ENCODE measurements at regions not wholly inside any gene's neighbourhood (a gene's known extent, or its start where the extent isn't known, plus 50 kb on each side); places are given as distances from the start of the nearest gene placed in this dataset.

DNA sequence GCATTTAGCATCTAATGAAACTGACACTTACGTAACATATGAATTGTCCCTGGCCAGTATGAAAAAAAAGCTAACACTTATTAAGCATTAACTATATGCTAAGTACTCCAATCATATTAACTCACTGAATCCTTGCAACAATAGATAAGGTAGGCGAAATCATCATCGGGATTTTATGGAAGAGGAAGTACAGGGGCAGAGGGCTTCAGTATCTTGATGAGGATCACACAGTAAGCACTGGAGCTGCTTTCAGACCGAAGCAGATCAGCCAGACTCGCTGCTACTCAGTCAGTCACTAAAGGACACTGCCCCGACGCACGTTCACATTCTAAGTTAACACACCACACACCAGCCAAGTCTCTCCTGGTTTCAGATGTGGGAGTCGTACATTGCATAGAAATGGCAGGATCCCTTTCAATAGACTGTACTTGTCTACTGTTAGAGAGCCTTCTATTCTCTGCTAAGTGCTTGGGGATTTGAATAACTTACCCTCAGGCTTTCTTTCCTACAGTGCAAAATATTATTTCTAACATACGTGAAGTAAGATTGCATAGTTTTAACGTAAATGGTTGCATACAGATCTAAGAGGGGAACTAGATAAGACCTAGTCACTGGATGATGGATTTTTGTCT is 540.2 kb upstream of the TENM3 start:
- Histone ChIP-seq H3K4me1 (ENCODE audit: control insufficient read depth in 3 of 3, insufficient read depth in 3 of 3, low read length in 3 of 3) (no peaks in the 10 kb centered on the region), H3K27ac (ENCODE audit: low read depth, low read length) (no peak overlapping the region), H3K9ac (ENCODE audit: low read depth in 1 of 3, low read length in 3 of 3) (no peak overlapping the region), H3K9me3 (ENCODE audit: control insufficient read depth in 3 of 3, low read length in 3 of 3) (no peaks in the 10 kb centered on the region), H3K27me3 (ENCODE audit: control insufficient read depth in 3 of 3, insufficient read depth in 3 of 3, low read length in 3 of 3) (no peaks in the 10 kb centered on the region), H3K36me3 (ENCODE audit: control insufficient read depth in 3 of 3, insufficient read depth in 3 of 3, low read length in 3 of 3) (no peaks in the 10 kb centered on the region), H3K4me3 (ENCODE audit: low read length in 3 of 3) (no peak overlapping the region)

- H3K9me3 ChIP-seq (ENCODE audit: control insufficient read depth in 3 of 3, low read length in 3 of 3) = no peaks in the 10 kb centered on the region
- H3K27ac ChIP-seq (ENCODE audit: low read depth, low read length) = no peak overlapping the region
- no peaks in the 10 kb centered on the region for H3K4me1 ChIP-seq (ENCODE audit: control insufficient read depth in 3 of 3, insufficient read depth in 3 of 3, low read length in 3 of 3)
- no peak overlapping the region for H3K4me3 ChIP-seq (ENCODE audit: low read length in 3 of 3)
- H3K27me3 ChIP-seq (ENCODE audit: control insufficient read depth in 3 of 3, insufficient read depth in 3 of 3, low read length in 3 of 3) = no peaks in the 10 kb centered on the region
- H3K9ac ChIP-seq (ENCODE audit: low read depth in 1 of 3, low read length in 3 of 3) = no peak overlapping the region
- no peaks in the 10 kb centered on the region for H3K36me3 ChIP-seq (ENCODE audit: control insufficient read depth in 3 of 3, insufficient read depth in 3 of 3, low read length in 3 of 3)
Observed at GRCh38 chr4:181710143-181710542, 533.1 kb upstream of the TENM3 start.

DNA sequence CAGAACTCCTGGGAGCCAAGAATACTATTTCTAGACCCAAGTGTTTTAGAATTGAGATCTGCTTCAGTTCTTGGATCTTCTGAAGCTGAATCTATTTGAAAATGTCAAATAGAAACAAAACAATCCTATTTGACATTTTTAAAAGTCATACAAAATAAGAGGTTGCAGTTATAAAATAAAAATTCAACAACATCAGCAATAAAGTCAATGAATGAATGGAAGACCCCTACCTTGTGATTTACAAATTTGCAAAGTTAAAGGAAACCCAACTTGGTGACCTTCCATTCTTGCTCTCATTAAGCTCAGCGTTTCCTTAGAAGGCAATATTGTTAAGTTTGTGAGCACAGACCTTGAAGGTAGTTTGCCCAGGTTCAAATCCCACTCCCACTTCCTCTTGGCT is 531.8 kb upstream of the TENM3 start:
- no peak overlapping the region for H3K4me3 ChIP-seq (ENCODE audit: low read length in 3 of 3)
- no peaks in the 10 kb centered on the region for H3K27me3 ChIP-seq (ENCODE audit: control insufficient read depth in 3 of 3, insufficient read depth in 3 of 3, low read length in 3 of 3)
- H3K27ac ChIP-seq (ENCODE audit: low read depth, low read length) = no peak overlapping the region
- H3K9me3 ChIP-seq (ENCODE audit: control insufficient read depth in 3 of 3, low read length in 3 of 3) = no peaks in the 10 kb centered on the region
- no peaks in the 10 kb centered on the region for H3K4me1 ChIP-seq (ENCODE audit: control insufficient read depth in 3 of 3, insufficient read depth in 3 of 3, low read length in 3 of 3)
- H3K36me3 ChIP-seq (ENCODE audit: control insufficient read depth in 3 of 3, insufficient read depth in 3 of 3, low read length in 3 of 3) = no peaks in the 10 kb centered on the region
- no peak overlapping the region for H3K9ac ChIP-seq (ENCODE audit: low read depth in 1 of 3, low read length in 3 of 3)

DNA sequence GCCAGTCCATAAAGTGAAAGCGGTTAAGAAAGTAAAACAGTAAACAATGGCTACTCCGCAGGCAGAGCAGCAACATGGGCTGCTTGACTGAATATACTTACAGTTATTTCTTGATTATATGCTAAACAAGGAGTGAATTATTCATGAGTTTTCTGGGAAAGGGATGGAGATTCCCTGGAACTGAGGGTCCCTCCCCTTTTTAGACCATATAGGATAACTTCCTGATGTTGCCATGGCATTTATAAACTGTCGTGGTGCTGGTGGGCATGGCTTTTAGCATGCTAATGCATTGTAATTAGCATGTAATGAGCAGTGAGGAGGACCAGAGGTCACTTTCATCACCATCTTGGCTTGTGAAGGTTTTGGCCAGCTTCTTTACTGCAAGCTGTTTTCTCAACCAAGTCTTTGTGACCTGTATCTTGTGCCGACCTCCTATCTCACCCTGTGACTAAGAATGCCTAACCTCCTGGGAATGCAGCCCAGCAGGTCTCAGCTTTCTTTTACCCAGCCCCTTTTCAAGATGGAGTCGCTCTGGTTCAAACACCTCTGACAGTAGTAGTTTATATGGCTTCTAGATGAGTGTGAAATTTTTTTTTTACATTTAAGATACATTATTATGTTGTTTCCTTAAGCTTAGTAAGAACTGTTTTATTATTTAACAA is 514.8 kb upstream of the TENM3 start:
- Histone ChIP-seq H3K9ac (ENCODE audit: low read depth in 1 of 3, low read length in 3 of 3) (no peak overlapping the region), H3K4me3 (ENCODE audit: low read length in 3 of 3) (no peak overlapping the region), H3K9me3 (ENCODE audit: control insufficient read depth in 3 of 3, low read length in 3 of 3) (peaks cover 0 to 7% (median 0%) of the 10 kb centered on the region in 3 donors), H3K4me1 (ENCODE audit: control insufficient read depth in 3 of 3, insufficient read depth in 3 of 3, low read length in 3 of 3) (no peaks in the 10 kb centered on the region), H3K27me3 (ENCODE audit: control insufficient read depth in 3 of 3, insufficient read depth in 3 of 3, low read length in 3 of 3) (no peaks in the 10 kb centered on the region), H3K27ac (ENCODE audit: low read depth, low read length) (no peak overlapping the region), H3K36me3 (ENCODE audit: control insufficient read depth in 3 of 3, insufficient read depth in 3 of 3, low read length in 3 of 3) (no peaks in the 10 kb centered on the region)

- H3K4me1 ChIP-seq (ENCODE audit: control insufficient read depth in 3 of 3, insufficient read depth in 3 of 3, low read length in 3 of 3) = no peaks in the 10 kb centered on the region
- H3K9me3 ChIP-seq (ENCODE audit: control insufficient read depth in 3 of 3, low read length in 3 of 3) = no peaks in the 10 kb centered on the region
- H3K9ac ChIP-seq (ENCODE audit: low read depth in 1 of 3, low read length in 3 of 3) = no peak overlapping the region
- no peak overlapping the region for H3K27ac ChIP-seq (ENCODE audit: low read depth, low read length)
- H3K4me3 ChIP-seq (ENCODE audit: low read length in 3 of 3) = no peak overlapping the region
- H3K36me3 ChIP-seq (ENCODE audit: control insufficient read depth in 3 of 3, insufficient read depth in 3 of 3, low read length in 3 of 3) = no peaks in the 10 kb centered on the region
- no peaks in the 10 kb centered on the region for H3K27me3 ChIP-seq (ENCODE audit: control insufficient read depth in 3 of 3, insufficient read depth in 3 of 3, low read length in 3 of 3)
Observed at GRCh38 chr4:181731900-181732299, 511.3 kb upstream of the TENM3 start.

DNA sequence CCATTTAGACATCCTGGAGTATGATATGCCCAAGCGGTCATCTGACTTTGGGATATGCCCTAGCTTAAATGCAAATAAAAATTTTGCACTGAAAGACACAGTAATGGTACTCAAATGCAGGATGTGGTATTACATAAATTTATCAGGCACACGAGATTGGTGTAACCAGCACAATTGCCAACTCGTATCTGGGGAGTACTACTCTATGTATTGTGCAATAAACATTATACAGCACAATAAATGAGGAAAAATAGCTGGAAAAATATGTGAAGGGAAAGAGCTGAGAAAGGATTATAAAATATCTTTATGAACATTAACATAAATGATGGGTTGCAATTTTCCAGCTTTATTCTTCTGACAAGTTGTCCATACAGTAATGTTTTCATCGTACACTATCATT is 505.5 kb upstream of the TENM3 start:
- Histone ChIP-seq H3K27me3 (ENCODE audit: control insufficient read depth in 3 of 3, insufficient read depth in 3 of 3, low read length in 3 of 3) (no peaks in the 10 kb centered on the region), H3K9ac (ENCODE audit: low read depth in 1 of 3, low read length in 3 of 3) (no peak overlapping the region), H3K4me1 (ENCODE audit: control insufficient read depth in 3 of 3, insufficient read depth in 3 of 3, low read length in 3 of 3) (no peaks in the 10 kb centered on the region), H3K4me3 (ENCODE audit: low read length in 3 of 3) (no peak overlapping the region), H3K9me3 (ENCODE audit: control insufficient read depth in 3 of 3, low read length in 3 of 3) (no peaks in the 10 kb centered on the region), H3K36me3 (ENCODE audit: control insufficient read depth in 3 of 3, insufficient read depth in 3 of 3, low read length in 3 of 3) (no peaks in the 10 kb centered on the region), H3K27ac (ENCODE audit: low read depth, low read length) (no peak overlapping the region)

DNA sequence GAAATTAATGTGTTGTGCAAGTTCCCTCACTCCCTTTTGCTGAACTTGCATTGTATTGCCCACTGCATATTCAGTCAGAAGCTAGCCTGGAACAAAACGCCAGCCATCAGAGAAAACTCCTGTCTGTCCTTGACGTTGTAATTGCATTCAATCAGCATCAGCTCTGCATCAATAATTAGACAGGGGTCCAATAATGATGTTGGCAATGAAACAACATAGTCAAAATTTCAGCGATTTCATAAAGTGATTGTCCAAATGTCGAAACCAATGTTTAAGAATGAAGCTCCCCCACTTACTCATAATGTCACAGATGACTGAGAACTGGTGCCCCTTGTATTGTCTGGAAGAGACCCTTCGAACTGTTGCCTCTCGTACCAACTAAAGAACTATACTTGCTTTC is 504.2 kb upstream of the TENM3 start:
- H3K9ac ChIP-seq (ENCODE audit: low read depth in 1 of 3, low read length in 3 of 3) = no peak overlapping the region
- H3K9me3 ChIP-seq (ENCODE audit: control insufficient read depth in 3 of 3, low read length in 3 of 3) = no peaks in the 10 kb centered on the region
- no peaks in the 10 kb centered on the region for H3K4me1 ChIP-seq (ENCODE audit: control insufficient read depth in 3 of 3, insufficient read depth in 3 of 3, low read length in 3 of 3)
- H3K36me3 ChIP-seq (ENCODE audit: control insufficient read depth in 3 of 3, insufficient read depth in 3 of 3, low read length in 3 of 3) = no peaks in the 10 kb centered on the region
- H3K4me3 ChIP-seq (ENCODE audit: low read length in 3 of 3) = no peak overlapping the region
- no peaks in the 10 kb centered on the region for H3K27me3 ChIP-seq (ENCODE audit: control insufficient read depth in 3 of 3, insufficient read depth in 3 of 3, low read length in 3 of 3)
- no peak overlapping the region for H3K27ac ChIP-seq (ENCODE audit: low read depth, low read length)

- Histone ChIP-seq H3K36me3 (ENCODE audit: control insufficient read depth in 3 of 3, insufficient read depth in 3 of 3, low read length in 3 of 3) (no peaks in the 10 kb centered on the region), H3K27ac (ENCODE audit: low read depth, low read length) (no peak overlapping the region), H3K9me3 (ENCODE audit: control insufficient read depth in 3 of 3, low read length in 3 of 3) (no peaks in the 10 kb centered on the region), H3K4me3 (ENCODE audit: low read length in 3 of 3) (no peak overlapping the region), H3K4me1 (ENCODE audit: control insufficient read depth in 3 of 3, insufficient read depth in 3 of 3, low read length in 3 of 3) (no peaks in the 10 kb centered on the region), H3K9ac (ENCODE audit: low read depth in 1 of 3, low read length in 3 of 3) (no peak overlapping the region), H3K27me3 (ENCODE audit: control insufficient read depth in 3 of 3, insufficient read depth in 3 of 3, low read length in 3 of 3) (no peaks in the 10 kb centered on the region)
Observed at GRCh38 chr4:181741513-181741912, 501.7 kb upstream of the TENM3 start.

- Histone ChIP-seq H3K36me3 (ENCODE audit: control insufficient read depth in 3 of 3, insufficient read depth in 3 of 3, low read length in 3 of 3) (no peaks in the 10 kb centered on the region), H3K9me3 (ENCODE audit: control insufficient read depth in 3 of 3, low read length in 3 of 3) (no peaks in the 10 kb centered on the region)
Observed at GRCh38 chr4:181745933-181746625, 497.1 kb upstream of the TENM3 start.

GRCh38 chr4:181748581-181748980 is 494.6 kb upstream of the TENM3 start:
- H3K4me3 ChIP-seq (ENCODE audit: low read length in 3 of 3) = no peak overlapping the region
- H3K27me3 ChIP-seq (ENCODE audit: control insufficient read depth in 3 of 3, insufficient read depth in 3 of 3, low read length in 3 of 3) = no peaks in the 10 kb centered on the region
- no peaks in the 10 kb centered on the region for H3K36me3 ChIP-seq (ENCODE audit: control insufficient read depth in 3 of 3, insufficient read depth in 3 of 3, low read length in 3 of 3)
- no peak overlapping the region for H3K9ac ChIP-seq (ENCODE audit: low read depth in 1 of 3, low read length in 3 of 3)
- no peaks in the 10 kb centered on the region for H3K9me3 ChIP-seq (ENCODE audit: control insufficient read depth in 3 of 3, low read length in 3 of 3)
- no peak overlapping the region for H3K27ac ChIP-seq (ENCODE audit: low read depth, low read length)
- no peaks in the 10 kb centered on the region for H3K4me1 ChIP-seq (ENCODE audit: control insufficient read depth in 3 of 3, insufficient read depth in 3 of 3, low read length in 3 of 3)

More at GRCh38 chr4:181745933-181746625, 497.1 kb upstream of the TENM3 start:
- Histone ChIP-seq H3K27me3 (ENCODE audit: control insufficient read depth in 3 of 3, insufficient read depth in 3 of 3, low read length in 3 of 3) (no peaks in the 10 kb centered on the region), H3K27ac (ENCODE audit: low read depth, low read length) (no peak overlapping the region), H3K4me3 (ENCODE audit: low read length in 3 of 3) (no peak overlapping the region), H3K4me1 (ENCODE audit: control insufficient read depth in 3 of 3, insufficient read depth in 3 of 3, low read length in 3 of 3) (no peaks in the 10 kb centered on the region), H3K9ac (ENCODE audit: low read depth in 1 of 3, low read length in 3 of 3) (no peak overlapping the region)

Measured in skeletal muscle tissue (tissue), 3 donors.